T-helper 2 cell treated with Interferon-gamma antibody and Interleukin-4, amounts not matched to agents 5 μg/mL and 100 μg/mL, for 36 hours (primary cell): ENCODE measurements at regions not wholly inside any gene's neighbourhood (a gene's known extent, or its start where the extent isn't known, plus 50 kb on each side); places are given as distances from the start of the nearest gene placed in this dataset.
"Not testable (repeated sequence)": the region's sequence is repeated elsewhere in the genome, so short reads cannot be mapped to it uniquely, and the experiment has no call there.

Experiments used
- DNase-seq: peaks from one replicate; pipeline ENCODE4 v3.0.0; 2021; ENCODE audit warnings: low spot score
- H3K27ac Mint-ChIP-seq: one replicate; pipeline ENCODE4 v1.8.0; 2021; ENCODE audit warnings: mild to moderate bottlenecking, mixed read lengths
- H3K27me3 Mint-ChIP-seq: one replicate; pipeline ENCODE4 v1.8.0; 2021; ENCODE audit warnings: low read depth, mixed read lengths
- H3K36me3 Mint-ChIP-seq: one replicate; pipeline ENCODE4 v1.8.0; 2021; ENCODE audit warnings: low read depth, mixed read lengths
- H3K4me1 Mint-ChIP-seq: one replicate; pipeline ENCODE4 v1.8.0; 2021; ENCODE audit warnings: low read depth, mixed read lengths
- H3K4me3 Mint-ChIP-seq: one replicate; pipeline ENCODE4 v1.8.0; 2022; ENCODE audit warnings: mild to moderate bottlenecking, moderate library complexity, mixed read lengths
- H3K9me3 Mint-ChIP-seq: one replicate; pipeline ENCODE4 v1.8.0; 2021; ENCODE audit warnings: mixed read lengths

- H3K4me3 Mint-ChIP-seq, H3K9me3 Mint-ChIP-seq, H3K27ac Mint-ChIP-seq, H3K4me1 Mint-ChIP-seq, DNase-seq, H3K27me3 Mint-ChIP-seq, H3K36me3 Mint-ChIP-seq: not testable (repeated sequence)
Observed at GRCh38 chr16:21372162-21372835, 94.2 kb upstream of the CRYM start.

GRCh38 chr16:21370791-21371190 is 92.7 kb upstream of the CRYM start:
- H3K4me1 Mint-ChIP-seq, H3K4me3 Mint-ChIP-seq, DNase-seq, H3K9me3 Mint-ChIP-seq, H3K27ac Mint-ChIP-seq, H3K27me3 Mint-ChIP-seq, H3K36me3 Mint-ChIP-seq: not testable (repeated sequence)

- H3K9me3 Mint-ChIP-seq, H3K27me3 Mint-ChIP-seq, H3K27ac Mint-ChIP-seq, H3K36me3 Mint-ChIP-seq, DNase-seq, H3K4me1 Mint-ChIP-seq, H3K4me3 Mint-ChIP-seq: not testable (repeated sequence)
Observed at GRCh38 chr16:21368973-21369942, 91.2 kb upstream of the CRYM start.

- H3K27me3 Mint-ChIP-seq, H3K4me1 Mint-ChIP-seq, H3K27ac Mint-ChIP-seq, H3K4me3 Mint-ChIP-seq, H3K36me3 Mint-ChIP-seq, H3K9me3 Mint-ChIP-seq, DNase-seq: not testable (repeated sequence)
Observed at GRCh38 chr16:21367733-21368421, 89.8 kb upstream of the CRYM start.

GRCh38 chr16:21366998-21367397 is 88.9 kb upstream of the CRYM start:
- not testable (repeated sequence) for H3K9me3 Mint-ChIP-seq, H3K27ac Mint-ChIP-seq

GRCh38 chr16:21365541-21365940 is 87.5 kb upstream of the CRYM start:
- not testable (repeated sequence) for H3K4me1 Mint-ChIP-seq

More at GRCh38 chr16:21366998-21367397, 88.9 kb upstream of the CRYM start:
- H3K36me3 Mint-ChIP-seq, H3K27me3 Mint-ChIP-seq, H3K4me3 Mint-ChIP-seq, H3K4me1 Mint-ChIP-seq, DNase-seq: not testable (repeated sequence)

GRCh38 chr16:21363550-21364223 is 85.6 kb upstream of the CRYM start:
- H3K9me3 Mint-ChIP-seq, DNase-seq, H3K27me3 Mint-ChIP-seq, H3K36me3 Mint-ChIP-seq, H3K4me1 Mint-ChIP-seq, H3K27ac Mint-ChIP-seq, H3K4me3 Mint-ChIP-seq: not testable (repeated sequence)

More at GRCh38 chr16:21365541-21365940, 87.5 kb upstream of the CRYM start:
- H3K9me3 Mint-ChIP-seq, DNase-seq, H3K27ac Mint-ChIP-seq, H3K27me3 Mint-ChIP-seq, H3K36me3 Mint-ChIP-seq, H3K4me3 Mint-ChIP-seq: not testable (repeated sequence)

GRCh38 chr16:21361612-21362227 is 83.6 kb upstream of the CRYM start:
- H3K27ac Mint-ChIP-seq, DNase-seq, H3K4me3 Mint-ChIP-seq, H3K9me3 Mint-ChIP-seq, H3K27me3 Mint-ChIP-seq, H3K4me1 Mint-ChIP-seq, H3K36me3 Mint-ChIP-seq: not testable (repeated sequence)

- H3K4me1 Mint-ChIP-seq, DNase-seq, H3K36me3 Mint-ChIP-seq, H3K27me3 Mint-ChIP-seq, H3K27ac Mint-ChIP-seq, H3K4me3 Mint-ChIP-seq, H3K9me3 Mint-ChIP-seq: not testable (repeated sequence)
Observed at GRCh38 chr16:21361045-21361444, 83.0 kb upstream of the CRYM start.

GRCh38 chr16:21359513-21359912 is 81.4 kb upstream of the CRYM start:
- H3K27me3 Mint-ChIP-seq, result peaks cover 15% of the 10 kb centered on the region
- not testable (repeated sequence) for DNase-seq, H3K9me3 Mint-ChIP-seq, H3K4me3 Mint-ChIP-seq, H3K27ac Mint-ChIP-seq, H3K4me1 Mint-ChIP-seq, H3K36me3 Mint-ChIP-seq

- not testable (repeated sequence) for H3K4me1 Mint-ChIP-seq, H3K9me3 Mint-ChIP-seq, H3K27ac Mint-ChIP-seq, DNase-seq, H3K4me3 Mint-ChIP-seq, H3K36me3 Mint-ChIP-seq
- H3K27me3 Mint-ChIP-seq, result peaks cover 15% of the 10 kb centered on the region
Observed at GRCh38 chr16:21358261-21358795, 80.2 kb upstream of the CRYM start.

GRCh38 chr16:21356308-21356707 is 78.2 kb upstream of the CRYM start:
- peaks cover 13% of the 10 kb centered on the region for H3K27me3 Mint-ChIP-seq
- H3K9me3 Mint-ChIP-seq, H3K36me3 Mint-ChIP-seq, H3K27ac Mint-ChIP-seq, DNase-seq, H3K4me3 Mint-ChIP-seq, H3K4me1 Mint-ChIP-seq: not testable (repeated sequence)

GRCh38 chr16:21351433-21351832 is 73.3 kb upstream of the CRYM start:
- not testable (repeated sequence) for H3K27me3 Mint-ChIP-seq, H3K36me3 Mint-ChIP-seq, H3K9me3 Mint-ChIP-seq, H3K4me1 Mint-ChIP-seq, DNase-seq, H3K4me3 Mint-ChIP-seq, H3K27ac Mint-ChIP-seq
